OCI-LY1 (cell line): ENCODE measurements at regions not wholly inside any gene's neighbourhood (a gene's known extent, or its start where the extent isn't known, plus 50 kb on each side); places are given as distances from the start of the nearest gene placed in this dataset.

ENCODE experiments used
- EZH2 ChIP-seq: fragments of 200-600 bp; sonication (generic), shearing (Covaris generic); IDR thresholded peaks from 2 replicates; pipeline ENCODE4 v1.8.0; 2017; ENCODE audit warnings: borderline replicate concordance, mixed run types, mild to moderate bottlenecking, antibody characterized with exemption, low read length, moderate library complexity, mixed read lengths
- TF ChIP-seq, protein P1 (sequence below): fragments of 200-600 bp; sonication (generic), shearing (Covaris generic); IDR thresholded peaks from 2 replicates; pipeline ENCODE4 v1.5.1; 2017; ENCODE audit warnings: mild to moderate bottlenecking, antibody characterized with exemption, low read length, moderate library complexity, mixed read lengths

DNA sequence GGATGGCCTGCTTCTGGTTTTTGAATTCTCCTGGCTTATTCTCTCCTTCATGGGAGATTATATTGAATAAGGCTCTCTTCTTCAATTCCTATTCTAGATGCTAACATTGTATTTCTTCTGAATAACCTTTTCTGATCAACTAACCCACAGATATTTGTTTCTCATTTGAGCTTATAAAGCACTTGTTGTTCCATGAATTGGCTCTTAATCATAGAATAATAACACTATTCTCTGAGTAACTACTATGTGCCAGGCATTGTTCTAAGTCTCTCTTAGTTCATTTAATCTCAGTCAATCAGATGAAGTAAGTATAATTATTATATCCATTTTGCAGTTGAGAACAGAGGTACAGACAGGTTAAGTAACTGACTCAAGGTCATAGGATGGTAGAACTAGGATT lies 136.3 kb upstream of the MLIP start:
- TF ChIP-seq, protein P1, sequence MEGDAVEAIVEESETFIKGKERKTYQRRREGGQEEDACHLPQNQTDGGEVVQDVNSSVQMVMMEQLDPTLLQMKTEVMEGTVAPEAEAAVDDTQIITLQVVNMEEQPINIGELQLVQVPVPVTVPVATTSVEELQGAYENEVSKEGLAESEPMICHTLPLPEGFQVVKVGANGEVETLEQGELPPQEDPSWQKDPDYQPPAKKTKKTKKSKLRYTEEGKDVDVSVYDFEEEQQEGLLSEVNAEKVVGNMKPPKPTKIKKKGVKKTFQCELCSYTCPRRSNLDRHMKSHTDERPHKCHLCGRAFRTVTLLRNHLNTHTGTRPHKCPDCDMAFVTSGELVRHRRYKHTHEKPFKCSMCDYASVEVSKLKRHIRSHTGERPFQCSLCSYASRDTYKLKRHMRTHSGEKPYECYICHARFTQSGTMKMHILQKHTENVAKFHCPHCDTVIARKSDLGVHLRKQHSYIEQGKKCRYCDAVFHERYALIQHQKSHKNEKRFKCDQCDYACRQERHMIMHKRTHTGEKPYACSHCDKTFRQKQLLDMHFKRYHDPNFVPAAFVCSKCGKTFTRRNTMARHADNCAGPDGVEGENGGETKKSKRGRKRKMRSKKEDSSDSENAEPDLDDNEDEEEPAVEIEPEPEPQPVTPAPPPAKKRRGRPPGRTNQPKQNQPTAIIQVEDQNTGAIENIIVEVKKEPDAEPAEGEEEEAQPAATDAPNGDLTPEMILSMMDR, result no peak
- TF ChIP-seq EZH2, result no peak
